C4-2B (cell line): ENCODE measurements at regions not wholly inside any gene's neighbourhood (a gene's known extent, or its start where the extent isn't known, plus 50 kb on each side); places are given as distances from the start of the nearest gene placed in this dataset.

ENCODE experiments used
- ZFX ChIP-seq: fragments of 450-650 bp; IDR thresholded peaks from 2 replicates; pipeline ENCODE4 v1.6.1; 2017
- TF ChIP-seq, protein P1 (sequence below): fragments of 450-650 bp; conservative IDR thresholded peaks from 2 replicates; pipeline ENCODE4 v1.5.1; 2017; ENCODE audit warnings: mild to moderate bottlenecking

DNA sequence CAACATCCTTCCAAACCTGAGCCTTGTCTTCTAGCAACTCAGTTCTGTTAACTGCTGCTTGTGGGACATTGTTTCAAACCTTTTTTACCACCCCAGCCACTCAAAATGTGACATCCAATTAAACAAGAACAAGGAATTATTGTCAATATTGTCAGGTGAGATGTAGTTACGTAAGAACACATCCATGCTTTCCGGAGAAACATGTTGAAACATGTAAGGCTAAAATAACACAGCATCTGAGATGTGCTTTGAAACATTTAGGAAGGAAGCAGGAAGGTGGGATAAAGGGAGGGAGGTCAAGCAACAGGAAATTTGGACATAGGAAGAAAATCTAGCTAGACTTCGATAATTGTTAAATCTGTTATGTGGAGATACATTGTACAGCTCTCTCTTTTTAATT is 50.9 kb upstream of the PRICKLE2 start:
- TF ChIP-seq, protein P1, sequence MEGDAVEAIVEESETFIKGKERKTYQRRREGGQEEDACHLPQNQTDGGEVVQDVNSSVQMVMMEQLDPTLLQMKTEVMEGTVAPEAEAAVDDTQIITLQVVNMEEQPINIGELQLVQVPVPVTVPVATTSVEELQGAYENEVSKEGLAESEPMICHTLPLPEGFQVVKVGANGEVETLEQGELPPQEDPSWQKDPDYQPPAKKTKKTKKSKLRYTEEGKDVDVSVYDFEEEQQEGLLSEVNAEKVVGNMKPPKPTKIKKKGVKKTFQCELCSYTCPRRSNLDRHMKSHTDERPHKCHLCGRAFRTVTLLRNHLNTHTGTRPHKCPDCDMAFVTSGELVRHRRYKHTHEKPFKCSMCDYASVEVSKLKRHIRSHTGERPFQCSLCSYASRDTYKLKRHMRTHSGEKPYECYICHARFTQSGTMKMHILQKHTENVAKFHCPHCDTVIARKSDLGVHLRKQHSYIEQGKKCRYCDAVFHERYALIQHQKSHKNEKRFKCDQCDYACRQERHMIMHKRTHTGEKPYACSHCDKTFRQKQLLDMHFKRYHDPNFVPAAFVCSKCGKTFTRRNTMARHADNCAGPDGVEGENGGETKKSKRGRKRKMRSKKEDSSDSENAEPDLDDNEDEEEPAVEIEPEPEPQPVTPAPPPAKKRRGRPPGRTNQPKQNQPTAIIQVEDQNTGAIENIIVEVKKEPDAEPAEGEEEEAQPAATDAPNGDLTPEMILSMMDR: no peak
- TF ChIP-seq ZFX: no peak
